HCT116 (cell line): ENCODE measurements at regions not wholly inside any gene's neighbourhood (a gene's known extent, or its start where the extent isn't known, plus 50 kb on each side); places are given as distances from the start of the nearest gene placed in this dataset.

Experiments
- ATAC-seq: fragments of 200-7000 bp; cut with Tn5 transposase; 2 replicates; pipeline ENCODE4 v1.9.1; 2020; ENCODE audit warnings: mild to moderate bottlenecking, moderate library complexity
- BruUV-seq: library from RNA; stranded (reverse); fragments of 400-500 nt; replicated peaks from 2 replicates; lab custom pipeline; 2021; lab: Mats Ljungman, UMichigan
- CTCF ChIA-PET: fragments of 300-600 bp; sonication (Branson Sonifier 250); formaldehyde crosslinking; loops from one replicate; lab custom pipeline; 2021; ENCODE audit warnings: antibody characterized with exemption; lab: Charles Lee
- POLR2A ChIA-PET: fragments of 300-600, 350-600 bp; sonication (Branson Sonifier 250); formaldehyde crosslinking; loops from one replicate; lab custom pipeline; 2021; ENCODE audit warnings: antibody characterized with exemption; lab: Charles Lee
- RAD21 ChIA-PET, 2 experiments: fragments of 300-600 bp; sonication (Branson Sonifier 250); formaldehyde crosslinking; loops; one replicate each; lab custom pipeline; 2023; ENCODE audit warnings: low total read pairs in 2 of 2; ENCODE audit not compliant: uncharacterized antibody in 2 of 2, unreplicated experiment in 2 of 2, low non-redundant PET in 1 of 2; lab: Charles Lee
- DNase-seq: peaks from one replicate; pipeline ENCODE4 v3.0.0-alpha.2; 2010; ENCODE audit warnings: low read depth, low spot score
- H2AFZ ChIP-seq: fragments of 200-600 bp; shearing (Covaris generic), sonication (generic); 2 replicates; pipeline ENCODE4 v1.6.1; 2017; ENCODE audit warnings: low read depth, mixed run types, mixed read lengths, antibody characterized with exemption, low read length; ENCODE audit not compliant: poor library complexity, severe bottlenecking
- H3K27ac ChIP-seq: 2 replicates; pipeline ENCODE4 v1.5.1; 2012; ENCODE audit warnings: low read depth, low read length
- H3K27me3 ChIP-seq: fragments of 200-600 bp; sonication (generic); 2 replicates; pipeline ENCODE4 v1.6.1; 2016; ENCODE audit warnings: mixed run types, low read length, mixed read lengths; ENCODE audit not compliant: insufficient read depth
- H3K36me3 ChIP-seq, 2 experiments: fragments of 200-500 bp in 1 of 2; fragments of 200-600 bp in 1 of 2; sonication (Bioruptor generic) in 1 of 2; sonication (generic) in 1 of 2; 2 replicates each; pipeline versions ENCODE4 v1.5.1 to v1.6.1; 2014 to 2016; ENCODE audit warnings: low read length in 2 of 2, inconsistent platforms in 1 of 2, mixed read lengths in 1 of 2, mixed run types in 1 of 2; ENCODE audit not compliant: insufficient read depth in 2 of 2, control insufficient read depth in 1 of 2
- H3K4me1 ChIP-seq, 2 experiments: fragments of 200-600 bp in 1 of 2; sonication (generic) in 1 of 2; 2 replicates each; pipeline versions ENCODE4 v1.5.1 to v1.6.1; 2012 to 2017; ENCODE audit warnings: low read length in 2 of 2, inconsistent platforms in 1 of 2, mild to moderate bottlenecking in 1 of 2, mixed read lengths in 1 of 2, mixed run types in 1 of 2, moderate library complexity in 1 of 2; ENCODE audit not compliant: insufficient read depth in 2 of 2, control insufficient read depth in 1 of 2
- H3K4me2 ChIP-seq: fragments of 200-600 bp; sonication (generic); 2 replicates; pipeline ENCODE4 v1.6.1; 2017; ENCODE audit warnings: mixed run types, low read length, mixed read lengths
- H3K4me3 ChIP-seq, 2 experiments: fragments of 200-600 bp in 1 of 2; sonication (generic) in 1 of 2; replicated peaks in 1 of 2; 2 replicates each; pipeline ENCODE4 v1.5.1; 2011 to 2016; ENCODE audit warnings: low read length in 2 of 2, control low read depth in 1 of 2, low read depth in 1 of 2, mild to moderate bottlenecking in 1 of 2, mixed read lengths in 1 of 2, mixed run types in 1 of 2
- H3K79me2 ChIP-seq: fragments of 200-600 bp; sonication (generic); 2 replicates; pipeline ENCODE4 v1.6.1; 2017; ENCODE audit warnings: mild to moderate bottlenecking, mixed run types, low read length, moderate library complexity, mixed read lengths; ENCODE audit not compliant: insufficient read depth
- H3K9ac ChIP-seq: fragments of 200-600 bp; sonication (generic); 2 replicates; pipeline ENCODE4 v1.6.1; 2016; ENCODE audit warnings: low read length, mixed read lengths
- H3K9me2 ChIP-seq: fragments of 200-600 bp; sonication (generic), shearing (Covaris generic); 2 replicates; pipeline ENCODE4 v1.6.1; 2017; ENCODE audit warnings: mixed run types, mild to moderate bottlenecking, moderate library complexity; ENCODE audit not compliant: insufficient read depth
- H3K9me3 ChIP-seq, 2 experiments: fragments of 200-500 bp in 1 of 2; fragments of 200-600 bp in 1 of 2; sonication (Bioruptor generic) in 1 of 2; sonication (generic) in 1 of 2; 2 replicates each; pipeline ENCODE4 v1.6.1; 2014 to 2017; ENCODE audit warnings: low read length in 2 of 2, mixed read lengths in 2 of 2, inconsistent platforms in 1 of 2, low read depth in 1 of 2, mild to moderate bottlenecking in 1 of 2, mixed run types in 1 of 2, moderate library complexity in 1 of 2; ENCODE audit not compliant: control insufficient read depth in 1 of 2, insufficient read depth in 1 of 2
- H4K20me1 ChIP-seq: fragments of 200-600 bp; sonication (generic), shearing (Covaris generic); 2 replicates; pipeline ENCODE4 v1.6.1; 2017; ENCODE audit warnings: mixed run types, mild to moderate bottlenecking, moderate library complexity; ENCODE audit not compliant: insufficient read depth
- CBX3 ChIP-seq: IDR thresholded peaks from 2 replicates; pipeline ENCODE4 v1.6.1; 2012; ENCODE audit warnings: low read depth
- CEBPB ChIP-seq: IDR thresholded peaks from 2 replicates; pipeline ENCODE4 v1.6.1; 2012; ENCODE audit warnings: low read depth
- EZH2 ChIP-seq: fragments of 200-600 bp; sonication (generic); IDR thresholded peaks from 2 replicates; pipeline ENCODE4 v1.6.1; 2017; ENCODE audit warnings: antibody characterized with exemption, mixed run types
- MAX ChIP-seq: IDR thresholded peaks from 2 replicates; pipeline ENCODE4 v1.6.1; 2012
- SP1 ChIP-seq: IDR thresholded peaks from 2 replicates; pipeline ENCODE4 v1.6.1; 2012; ENCODE audit warnings: low read depth
- SRF ChIP-seq: IDR thresholded peaks from 2 replicates; pipeline ENCODE4 v1.6.1; 2012; ENCODE audit warnings: low read depth
- ZBTB33 ChIP-seq: IDR thresholded peaks from 2 replicates; pipeline ENCODE4 v1.6.1; 2011; ENCODE audit warnings: mild to moderate bottlenecking, low read length, moderate library complexity; ENCODE audit not compliant: insufficient replicate concordance; ENCODE audit errors: extremely low read depth
- ZNF274 ChIP-seq: fragments of 200-500 bp; sonication (Bioruptor generic); IDR thresholded peaks from 2 replicates; pipeline ENCODE4 v1.6.1; 2014; ENCODE audit warnings: mild to moderate bottlenecking, low read depth, low read length, inconsistent platforms
- intact Hi-C: fragments of 100-400 bp; cut with micrococcal nuclease; formaldehyde crosslinking; loops from 2 replicates; pipeline ENCODE4 v1.10.0; 2022

- intact Hi-C loops, result no loop called here
- DNase-seq, result no peak
- no peaks in the 10 kb centered on the region for H3K4me1 ChIP-seq
- no peaks in the 10 kb centered on the region for H3K27me3 ChIP-seq
- no peaks in the 10 kb centered on the region for H3K36me3 ChIP-seq
- ChIA-PET POLR2A (no interaction called here), RAD21 (no interaction called here), CTCF (no interaction called here)
- no peak overlapping the region for H3K9ac ChIP-seq
- no peak overlapping the region for H3K27ac ChIP-seq
- no TSS peak for BruUV-seq
- H2AFZ ChIP-seq, result no peak overlapping the region
- no peak overlapping the region for H3K4me3 ChIP-seq
- H3K79me2 ChIP-seq, result no peaks in the 10 kb centered on the region
- TF ChIP-seq ZBTB33 (no peak), MAX (no peak), ZNF274 (no peak), SRF (no peak), CEBPB (no peak), CBX3 (no peak), SP1 (no peak), EZH2 (no peak)
- no peak overlapping the region for H3K4me2 ChIP-seq
- peaks cover 5 to 11% of the 10 kb centered on the region in 2 experiments; a peak in 2 of 4 replicates for H3K9me3 ChIP-seq
- H3K9me2 ChIP-seq, result no peaks in the 10 kb centered on the region
- H4K20me1 ChIP-seq, result no peaks in the 10 kb centered on the region
- no peak for ATAC-seq
These were observed 890.7 kb upstream of the CELF4 start for GRCh38 chr18:38456253-38456652.
